Mesenchymal stem cell (in vitro differentiated cells and primary cell): ENCODE measurements at regions not wholly inside any gene's neighbourhood (a gene's known extent, or its start where the extent isn't known, plus 50 kb on each side); places are given as distances from the start of the nearest gene placed in this dataset.

ENCODE experiments used
- DNase-seq: peaks from one replicate; pipeline ENCODE4 v3.0.0-alpha.2; 2013
- H2AFZ ChIP-seq: one replicate; pipeline ENCODE4 v1.6.1; 2013; ENCODE audit warnings: low read depth, mild to moderate bottlenecking, control low read depth, inconsistent platforms, low read length, moderate library complexity
- H2AK5ac ChIP-seq: 2 replicates; pipeline ENCODE4 v1.6.1; 2013; ENCODE audit warnings: low read length, moderate library complexity, mild to moderate bottlenecking, inconsistent platforms; ENCODE audit not compliant: severe bottlenecking
- H2BK120ac ChIP-seq: one replicate; pipeline ENCODE4 v1.6.1; 2013; ENCODE audit warnings: low read depth, mild to moderate bottlenecking, inconsistent platforms, low read length, moderate library complexity
- H2BK12ac ChIP-seq, 2 experiments: one replicate each; pipeline ENCODE4 v1.6.1; 2013; ENCODE audit warnings: inconsistent platforms in 2 of 2, low read length in 2 of 2, mild to moderate bottlenecking in 2 of 2, moderate library complexity in 2 of 2, control low read depth in 1 of 2
- H2BK15ac ChIP-seq: one replicate; pipeline ENCODE4 v1.6.1; 2013; ENCODE audit warnings: mild to moderate bottlenecking, low read depth, inconsistent platforms; ENCODE audit not compliant: poor library complexity, severe bottlenecking
- H2BK5ac ChIP-seq: 2 replicates; pipeline ENCODE4 v1.6.1; 2013; ENCODE audit warnings: low read depth, mild to moderate bottlenecking, low read length, control low read depth, inconsistent platforms; ENCODE audit not compliant: poor library complexity, severe bottlenecking
- H3K14ac ChIP-seq, 2 experiments: one replicate each; pipeline ENCODE4 v1.6.1; 2013; ENCODE audit warnings: inconsistent platforms in 2 of 2, low read length in 2 of 2, control low read depth in 1 of 2, mild to moderate bottlenecking in 1 of 2, moderate library complexity in 1 of 2
- H3K18ac ChIP-seq, 2 experiments: one replicate each; pipeline ENCODE4 v1.6.1; 2013; ENCODE audit warnings: inconsistent platforms in 2 of 2, low read length in 2 of 2, control low read depth in 1 of 2, low read depth in 1 of 2, mild to moderate bottlenecking in 1 of 2
- H3K23ac ChIP-seq, 2 experiments: one replicate each; pipeline ENCODE4 v1.6.1; 2013; ENCODE audit warnings: inconsistent platforms in 2 of 2, low read length in 2 of 2, mild to moderate bottlenecking in 2 of 2, moderate library complexity in 2 of 2, control low read depth in 1 of 2
- H3K27ac ChIP-seq: 2 replicates; pipeline ENCODE4 v1.5.1; 2013; ENCODE audit warnings: mild to moderate bottlenecking, moderate library complexity, low read length, control low read depth, inconsistent platforms; ENCODE audit not compliant: poor library complexity, severe bottlenecking
- H3K27me3 ChIP-seq, 2 experiments: 2 replicates each; pipeline versions ENCODE4 v1.6.1 to v1.7.0; 2013; ENCODE audit warnings: low read length in 2 of 2, mild to moderate bottlenecking in 2 of 2, moderate library complexity in 2 of 2, control low read depth in 1 of 2, inconsistent platforms in 1 of 2; ENCODE audit not compliant: control insufficient read depth in 1 of 2, insufficient read depth in 1 of 2
- H3K36me3 ChIP-seq, 2 experiments: 2 replicates each; pipeline versions ENCODE4 v1.6.1 to v1.7.0; 2013; ENCODE audit warnings: low read length in 2 of 2, control low read depth in 1 of 2, inconsistent platforms in 1 of 2, low read depth in 1 of 2, mild to moderate bottlenecking in 1 of 2; ENCODE audit not compliant: insufficient read depth in 2 of 2, control insufficient read depth in 1 of 2
- H3K4ac ChIP-seq, 2 experiments: one replicate each; pipeline ENCODE4 v1.6.1; 2013; ENCODE audit warnings: inconsistent platforms in 2 of 2, low read length in 2 of 2, mild to moderate bottlenecking in 2 of 2, moderate library complexity in 2 of 2, control low read depth in 1 of 2, low read depth in 1 of 2
- H3K4me1 ChIP-seq: 2 replicates; pipeline ENCODE4 v1.6.1; 2013; ENCODE audit warnings: low read depth, low read length, control low read depth; ENCODE audit not compliant: control insufficient read depth, insufficient read depth
- H3K4me2 ChIP-seq: 2 replicates; pipeline ENCODE4 v1.6.1; 2013; ENCODE audit warnings: low read length, mild to moderate bottlenecking, inconsistent platforms; ENCODE audit not compliant: poor library complexity, severe bottlenecking
- H3K4me3 ChIP-seq, 2 experiments: 2 replicates each; pipeline versions ENCODE4 v1.5.1 to v1.7.0; 2013; ENCODE audit warnings: low read length in 2 of 2, mild to moderate bottlenecking in 2 of 2, control low read depth in 1 of 2, low read depth in 1 of 2; ENCODE audit not compliant: insufficient read depth in 1 of 2
- H3K79me1 ChIP-seq: replicated peaks from 2 replicates; pipeline ENCODE4 v1.6.1; 2013; ENCODE audit warnings: mild to moderate bottlenecking, control low read depth, low read length, inconsistent platforms; ENCODE audit not compliant: poor library complexity, severe bottlenecking
- H3K9ac ChIP-seq: 2 replicates; pipeline ENCODE4 v1.7.0; 2013; ENCODE audit warnings: mild to moderate bottlenecking, low read length, moderate library complexity
- H3K9me3 ChIP-seq: 2 replicates; pipeline ENCODE4 v1.7.0; 2013; ENCODE audit warnings: mild to moderate bottlenecking, low read length; ENCODE audit not compliant: control insufficient read depth
- H4K8ac ChIP-seq: one replicate; pipeline ENCODE4 v1.6.1; 2013; ENCODE audit warnings: inconsistent platforms, mild to moderate bottlenecking, low read length, moderate library complexity
- H4K91ac ChIP-seq: one replicate; pipeline ENCODE4 v1.6.1; 2013; ENCODE audit warnings: mild to moderate bottlenecking, low read length, inconsistent platforms
- WGBS: methylation state at CpG from one replicate; pipeline ENCODE4 v1.1.7; 2013; ENCODE audit warnings: mixed read lengths; 5-methylcytosine and 5-hydroxymethylcytosine counted together

GRCh38 chr6:120564779-120565178 lies 769.5 kb downstream of the TBC1D32 start:
- H3K9me3 ChIP-seq: peaks cover 8% of the 10 kb centered on the region

GRCh38 chr6:120558294-120558693 lies 776.0 kb downstream of the TBC1D32 start:
- no peak overlapping the region for H3K9ac ChIP-seq
- no peak overlapping the region for H2AFZ ChIP-seq
- H3K79me1 ChIP-seq: no peaks in the 10 kb centered on the region
- peaks cover 8% of the 10 kb centered on the region for H3K9me3 ChIP-seq
- no peaks in the 10 kb centered on the region for H3K36me3 ChIP-seq
- H2BK5ac ChIP-seq: no peak overlapping the region
- H3K4me1 ChIP-seq: no peaks in the 10 kb centered on the region
- H3K27ac ChIP-seq: no peak overlapping the region
- no peak overlapping the region for H3K4ac ChIP-seq
- no peak overlapping the region for H4K8ac ChIP-seq
- H3K14ac ChIP-seq: no peak overlapping the region
- H3K4me2 ChIP-seq: no peak overlapping the region
- H4K91ac ChIP-seq: no peak overlapping the region
- H2BK12ac ChIP-seq: no peak overlapping the region
- H3K23ac ChIP-seq: no peak overlapping the region
- H3K27me3 ChIP-seq: no peaks in the 10 kb centered on the region
- 72% methylated on average over 2 of the region's 2 CpGs for WGBS
- H2BK15ac ChIP-seq: no peak overlapping the region
- no peak overlapping the region for H2BK120ac ChIP-seq
- H3K18ac ChIP-seq: no peak overlapping the region
- no peak overlapping the region for H3K4me3 ChIP-seq
- no peak for DNase-seq
- H2AK5ac ChIP-seq: no peak overlapping the region

More at GRCh38 chr6:120564779-120565178, 769.5 kb downstream of the TBC1D32 start:
- Histone ChIP-seq H3K79me1 (no peaks in the 10 kb centered on the region), H3K23ac (no peak overlapping the region), H2AK5ac (no peak overlapping the region), H2BK12ac (no peak overlapping the region), H4K91ac (no peak overlapping the region), H3K4me1 (no peaks in the 10 kb centered on the region), H2BK120ac (no peak overlapping the region), H3K18ac (no peak overlapping the region), H3K9ac (no peak overlapping the region), H3K27ac (no peak overlapping the region), H3K14ac (no peak overlapping the region), H3K27me3 (no peaks in the 10 kb centered on the region), H3K4me2 (no peak overlapping the region), H4K8ac (no peak overlapping the region), H3K4ac (no peak overlapping the region), H3K4me3 (no peak overlapping the region), H2AFZ (no peak overlapping the region), H2BK15ac (no peak overlapping the region), H3K36me3 (no peaks in the 10 kb centered on the region), H2BK5ac (no peak overlapping the region)
- WGBS: 76% methylated on average over 3 of the region's 3 CpGs
- DNase-seq: no peak

DNA sequence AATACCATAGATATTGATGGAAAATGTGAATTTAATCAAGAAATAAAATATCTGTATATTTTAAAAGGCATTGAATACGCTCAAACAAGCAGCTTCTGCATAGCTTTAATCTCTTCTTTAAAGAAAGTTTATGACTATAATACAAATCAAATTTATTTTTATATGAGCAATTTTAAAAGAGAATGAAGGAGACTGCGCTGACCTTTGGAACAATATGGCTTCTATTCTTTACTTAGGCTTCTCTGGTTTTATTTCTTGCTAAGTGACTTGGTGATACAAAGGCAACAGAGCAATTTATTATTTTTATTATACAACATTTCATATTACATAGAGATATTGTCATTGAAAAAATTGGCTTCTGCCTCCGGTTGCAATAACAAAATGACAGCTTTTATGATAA lies 776.7 kb downstream of the TBC1D32 start:
- H3K4ac ChIP-seq: no peak overlapping the region
- H2AFZ ChIP-seq: no peak overlapping the region
- no peak overlapping the region for H2AK5ac ChIP-seq
- H4K8ac ChIP-seq: no peak overlapping the region
- H3K14ac ChIP-seq: no peak overlapping the region
- no peaks in the 10 kb centered on the region for H3K36me3 ChIP-seq
- no peak overlapping the region for H2BK12ac ChIP-seq
- H2BK120ac ChIP-seq: no peak overlapping the region
- H3K9ac ChIP-seq: no peak overlapping the region
- H4K91ac ChIP-seq: no peak overlapping the region
- H3K27ac ChIP-seq: no peak overlapping the region
- no CpG with 5 or more reads among the region's 3 CpGs for WGBS
- no peak overlapping the region for H3K4me3 ChIP-seq
- H3K79me1 ChIP-seq: no peaks in the 10 kb centered on the region
- no peaks in the 10 kb centered on the region for H3K27me3 ChIP-seq
- H3K4me1 ChIP-seq: no peaks in the 10 kb centered on the region
- DNase-seq: no peak
- H3K4me2 ChIP-seq: no peak overlapping the region
- H3K9me3 ChIP-seq: peaks cover 8% of the 10 kb centered on the region
- no peak overlapping the region for H2BK5ac ChIP-seq
- H2BK15ac ChIP-seq: no peak overlapping the region
- no peak overlapping the region for H3K23ac ChIP-seq
- H3K18ac ChIP-seq: no peak overlapping the region

- no peaks in the 10 kb centered on the region for H3K9me3 ChIP-seq
- H2AK5ac ChIP-seq: no peak overlapping the region
- H4K8ac ChIP-seq: no peak overlapping the region
- no peak overlapping the region for H2BK12ac ChIP-seq
- H3K14ac ChIP-seq: no peak overlapping the region
- no peak overlapping the region for H3K18ac ChIP-seq
- H2BK15ac ChIP-seq: no peak overlapping the region
- no peaks in the 10 kb centered on the region for H3K36me3 ChIP-seq
- H3K27me3 ChIP-seq: no peaks in the 10 kb centered on the region
- H2AFZ ChIP-seq: no peak overlapping the region
- H3K79me1 ChIP-seq: no peaks in the 10 kb centered on the region
- no peak overlapping the region for H3K23ac ChIP-seq
- H2BK5ac ChIP-seq: no peak overlapping the region
- H3K4ac ChIP-seq: no peak overlapping the region
- no peak overlapping the region for H3K9ac ChIP-seq
- no peaks in the 10 kb centered on the region for H3K4me1 ChIP-seq
- H3K4me2 ChIP-seq: no peak overlapping the region
- no peak overlapping the region for H4K91ac ChIP-seq
- no peak for DNase-seq
- 78% methylated on average over 1 of the region's 1 CpG for WGBS
- no peak overlapping the region for H3K4me3 ChIP-seq
- H3K27ac ChIP-seq: no peak overlapping the region
- no peak overlapping the region for H2BK120ac ChIP-seq
These were observed 777.8 kb downstream of the TBC1D32 start for GRCh38 chr6:120556491-120556890.
